CD14-positive monocyte (primary cell): ENCODE measurements at regions not wholly inside any gene's neighbourhood (a gene's known extent, or its start where the extent isn't known, plus 50 kb on each side); places are given as distances from the start of the nearest gene placed in this dataset.

Experiments
- DNase-seq, 3 donors: peaks; one replicate each; pipeline ENCODE4 v3.0.0-alpha.2; 2011 to 2022
- H2AFZ ChIP-seq: 2 replicates; pipeline ENCODE4 v1.6.0; 2012; ENCODE audit warnings: mild to moderate bottlenecking, low read depth, low read length, inconsistent platforms; ENCODE audit not compliant: insufficient read depth, poor library complexity, severe bottlenecking
- H3K27ac ChIP-seq, 2 donors: 1 replicate in 1 of 2; 2 replicates in 1 of 2; pipeline ENCODE4 v1.5.1; 2012 to 2013; ENCODE audit warnings: low read length in 2 of 2, control low read depth in 1 of 2, inconsistent platforms in 1 of 2, low read depth in 1 of 2, mild to moderate bottlenecking in 1 of 2
- H3K27me3 ChIP-seq, 2 donors: one replicate each; pipeline versions ENCODE4 v1.6.0 to v1.6.1; 2011 to 2013; ENCODE audit warnings: low read length in 2 of 2; ENCODE audit not compliant: control insufficient read depth in 2 of 2, insufficient read depth in 2 of 2
- H3K36me3 ChIP-seq, 2 donors: replicated peaks in 1 of 2; 1 replicate in 1 of 2; 2 replicates in 1 of 2; pipeline versions ENCODE4 v1.5.1 to v1.6.1; 2012 to 2013; ENCODE audit warnings: low read length in 2 of 2, control low read depth in 1 of 2, inconsistent platforms in 1 of 2, mild to moderate bottlenecking in 1 of 2; ENCODE audit not compliant: insufficient read depth in 2 of 2, control insufficient read depth in 1 of 2
- H3K4me1 ChIP-seq, 2 donors: 1 replicate in 1 of 2; 2 replicates in 1 of 2; pipeline versions ENCODE4 v1.5.1 to v1.6.1; 2012 to 2013; ENCODE audit warnings: low read length in 2 of 2, control low read depth in 1 of 2, inconsistent platforms in 1 of 2, mild to moderate bottlenecking in 1 of 2, moderate library complexity in 1 of 2; ENCODE audit not compliant: insufficient read depth in 2 of 2, control insufficient read depth in 1 of 2
- H3K4me2 ChIP-seq: replicated peaks from 2 replicates; pipeline ENCODE3; 2012; ENCODE audit warnings: low read length, moderate library complexity, mild to moderate bottlenecking; ENCODE audit not compliant: poor library complexity, severe bottlenecking; ENCODE audit errors: extremely low read depth
- H3K4me3 ChIP-seq, 3 experiments: fragments of 200-600 bp in 1 of 3; sonication (generic) in 1 of 3; replicated peaks in 1 of 3; 1 replicate in 2 of 3; 2 replicates in 1 of 3; pipeline ENCODE4 v1.5.1; 2011 to 2013; ENCODE audit warnings: low read length in 3 of 3, mild to moderate bottlenecking in 3 of 3, control low read depth in 2 of 3, low read depth in 2 of 3, inconsistent platforms in 1 of 3, moderate library complexity in 1 of 3
- H3K79me2 ChIP-seq: 2 replicates; pipeline ENCODE4 v1.6.0; 2012; ENCODE audit warnings: mild to moderate bottlenecking, control low read depth, inconsistent platforms, low read length, moderate library complexity; ENCODE audit not compliant: insufficient read depth
- H3K9ac ChIP-seq: 2 replicates; pipeline ENCODE4 v1.6.0; 2017; ENCODE audit warnings: low read length, mild to moderate bottlenecking; ENCODE audit not compliant: insufficient read depth, poor library complexity, severe bottlenecking
- H3K9me3 ChIP-seq, 2 donors: replicated peaks in 1 of 2; 1 replicate in 1 of 2; 2 replicates in 1 of 2; pipeline versions ENCODE4 v1.5.1 to v1.6.1; 2012 to 2013; ENCODE audit warnings: low read length in 2 of 2, control low read depth in 1 of 2; ENCODE audit not compliant: control insufficient read depth in 1 of 2, insufficient read depth in 1 of 2
- H4K20me1 ChIP-seq: 2 replicates; pipeline ENCODE4 v1.6.0; 2012; ENCODE audit warnings: mild to moderate bottlenecking, low read length, control low read depth, moderate library complexity; ENCODE audit not compliant: insufficient read depth
- H3K27ac Mint-ChIP-seq, 7 donors: one replicate each; pipeline ENCODE4 v1.8.0; 2020; ENCODE audit warnings: mild to moderate bottlenecking in 7 of 7, mixed read lengths in 7 of 7, moderate library complexity in 6 of 7, inconsistent platforms in 2 of 7
- H3K27me3 Mint-ChIP-seq, 3 donors: one replicate each; pipeline ENCODE4 v1.8.0; 2021 to 2022; ENCODE audit warnings: low read depth in 3 of 3, mild to moderate bottlenecking in 3 of 3, mixed read lengths in 3 of 3, moderate library complexity in 3 of 3, inconsistent platforms in 1 of 3
- H3K36me3 Mint-ChIP-seq, 2 donors: one replicate each; pipeline ENCODE4 v1.8.0; 2020; ENCODE audit warnings: mixed read lengths in 2 of 2, inconsistent platforms in 1 of 2, mild to moderate bottlenecking in 1 of 2
- H3K4me1 Mint-ChIP-seq: one replicate; pipeline ENCODE4 v1.8.0; 2020; ENCODE audit warnings: mild to moderate bottlenecking, mixed read lengths
- H3K4me3 Mint-ChIP-seq, 2 donors: one replicate each; pipeline ENCODE4 v1.8.0; 2020; ENCODE audit warnings: mild to moderate bottlenecking in 2 of 2, mixed read lengths in 2 of 2, moderate library complexity in 1 of 2
- H3K9me3 Mint-ChIP-seq, 7 donors: one replicate each; pipeline ENCODE4 v1.8.0; 2020 to 2022; ENCODE audit warnings: mixed read lengths in 7 of 7, mild to moderate bottlenecking in 6 of 7, moderate library complexity in 6 of 7, inconsistent platforms in 2 of 7
- CTCF ChIP-seq: fragments of 200-600 bp; IDR thresholded peaks from one replicate; pipeline ENCODE4 v1.8.0; 2022; ENCODE audit warnings: antibody characterized with exemption, mild to moderate bottlenecking
- WGBS: methylation state at CpG from one replicate; pipeline ENCODE4 v1.1.5; 2013; ENCODE audit warnings: missing lambda C conversion rate; ENCODE audit not compliant: insufficient coverage; 5-methylcytosine and 5-hydroxymethylcytosine counted together
- intact Hi-C, 2 donors: fragments of 100-400 bp; cut with micrococcal nuclease; formaldehyde crosslinking; loops; one replicate each; pipeline versions ENCODE4 v1.15.0 to v1.15.1; 2023

DNA sequence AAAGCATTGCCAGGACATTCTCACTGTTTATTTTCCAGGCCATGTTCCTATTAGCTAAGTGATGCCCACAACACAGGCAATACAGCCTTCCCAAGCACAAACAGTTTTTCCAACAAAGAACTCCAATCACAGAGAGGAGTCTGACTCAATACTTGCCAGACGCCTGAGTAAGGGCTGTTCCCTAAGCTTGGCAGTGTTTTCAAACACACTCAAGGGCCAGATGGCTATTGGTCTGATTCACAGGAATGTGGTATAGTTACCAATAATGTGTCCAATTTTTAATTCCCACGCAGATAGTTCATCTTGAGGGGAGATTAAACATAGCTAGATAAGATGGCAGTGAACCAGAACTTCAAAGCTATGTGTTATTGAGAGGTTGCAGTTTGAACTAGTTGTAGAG lies 381.0 kb downstream of the SNAPC1 start:
- no peak overlapping the region for H3K27ac Mint-ChIP-seq
- no peaks in the 10 kb centered on the region for H3K36me3 Mint-ChIP-seq
- no peak overlapping the region for H3K4me2 ChIP-seq
- no peak overlapping the region for H3K27ac ChIP-seq
- no CpG with 5 or more reads among the region's 2 CpGs for WGBS
- no peak for TF ChIP-seq CTCF
- H3K36me3 ChIP-seq, result no peaks in the 10 kb centered on the region
- no peak overlapping the region for H3K4me3 Mint-ChIP-seq
- no peak for DNase-seq
- intact Hi-C loops, result no loop called here
- no peak overlapping the region for H2AFZ ChIP-seq
- no peaks in the 10 kb centered on the region for H3K4me1 ChIP-seq
- no peaks in the 10 kb centered on the region for H3K27me3 ChIP-seq
- no peak overlapping the region for H3K9ac ChIP-seq
- H3K4me1 Mint-ChIP-seq, result no peaks in the 10 kb centered on the region
- no peaks in the 10 kb centered on the region for H3K9me3 ChIP-seq
- no peak overlapping the region for H3K4me3 ChIP-seq
- no peaks in the 10 kb centered on the region for H3K79me2 ChIP-seq
- peaks cover 0 to 13% (median 4%) of the 10 kb centered on the region in 7 donors for H3K9me3 Mint-ChIP-seq
- H4K20me1 ChIP-seq, result no peaks in the 10 kb centered on the region
- peaks cover 0 to 2% (median 0%) of the 10 kb centered on the region in 3 donors for H3K27me3 Mint-ChIP-seq

- Histone ChIP-seq H3K79me2 (no peaks in the 10 kb centered on the region), H3K4me2 (no peak overlapping the region), H2AFZ (no peak overlapping the region), H3K36me3 (no peaks in the 10 kb centered on the region), H3K27ac (no peak overlapping the region), H3K27me3 (no peaks in the 10 kb centered on the region), H3K9ac (no peak overlapping the region), H3K4me1 (no peaks in the 10 kb centered on the region), H4K20me1 (no peaks in the 10 kb centered on the region), H3K4me3 (no peak overlapping the region), H3K9me3 (no peaks in the 10 kb centered on the region)
- TF ChIP-seq CTCF, result no peak
- Mint-ChIP-seq H3K27ac (no peak overlapping the region), H3K36me3 (no peaks in the 10 kb centered on the region), H3K9me3 (peaks cover 0 to 15% (median 7%) of the 10 kb centered on the region in 7 donors), H3K4me3 (no peak overlapping the region), H3K27me3 (peaks cover 0 to 2% (median 0%) of the 10 kb centered on the region in 3 donors), H3K4me1 (no peaks in the 10 kb centered on the region)
- WGBS, result no CpG with 5 or more reads among the region's 1 CpG
- no peak for DNase-seq
- intact Hi-C loops, result no loop called here
Measured at GRCh38 chr14:62144863-62145262, 382.6 kb downstream of the SNAPC1 start.
